GM06990 (cell line): ENCODE measurements at regions not wholly inside any gene's neighbourhood (a gene's known extent, or its start where the extent isn't known, plus 50 kb on each side); places are given as distances from the start of the nearest gene placed in this dataset.

ENCODE experiments used
- DNase-seq: peaks from one replicate; pipeline ENCODE4 v3.0.0-alpha.2; 2011; ENCODE audit not compliant: insufficient read length; ENCODE audit errors: extremely low read depth
- H3K27me3 ChIP-seq: replicated peaks from 2 replicates; pipeline ENCODE4 v1.6.0; 2011; ENCODE audit warnings: low read length; ENCODE audit not compliant: control insufficient read depth, insufficient read depth
- H3K36me3 ChIP-seq: 2 replicates; pipeline ENCODE4 v1.5.1; 2011; ENCODE audit warnings: low read length; ENCODE audit not compliant: control insufficient read depth, insufficient read depth
- H3K4me3 ChIP-seq: replicated peaks from 2 replicates; pipeline ENCODE4 v1.5.1; 2011; ENCODE audit warnings: low read depth, mild to moderate bottlenecking, control low read depth, low read length
- TF ChIP-seq, protein P1 (sequence below): IDR thresholded peaks from 2 replicates; pipeline ENCODE4 v1.5.1; 2011; ENCODE audit warnings: low read length, control low read depth, mild to moderate bottlenecking, inconsistent platforms; ENCODE audit not compliant: insufficient read depth, poor library complexity, severe bottlenecking

DNA sequence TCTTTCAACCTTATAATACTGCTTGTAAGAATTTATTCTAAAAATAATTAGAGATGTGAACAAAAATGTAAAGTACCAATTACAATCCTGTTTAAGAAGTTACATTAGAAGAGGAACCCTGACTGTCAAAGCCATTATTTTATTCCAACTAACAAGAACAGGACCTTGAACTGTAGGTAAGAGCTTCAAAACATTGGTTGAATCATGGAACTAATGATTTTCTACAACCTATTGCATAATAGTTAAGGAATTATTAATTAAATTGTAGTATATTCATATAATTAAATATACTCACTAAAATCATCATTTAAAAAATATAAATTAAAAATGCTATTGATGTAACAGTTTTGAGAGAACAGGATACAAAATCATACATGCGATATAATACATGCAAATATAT lies 649.4 kb upstream of the KIRREL3 start:
- no peaks in the 10 kb centered on the region for H3K27me3 ChIP-seq
- TF ChIP-seq, protein P1, sequence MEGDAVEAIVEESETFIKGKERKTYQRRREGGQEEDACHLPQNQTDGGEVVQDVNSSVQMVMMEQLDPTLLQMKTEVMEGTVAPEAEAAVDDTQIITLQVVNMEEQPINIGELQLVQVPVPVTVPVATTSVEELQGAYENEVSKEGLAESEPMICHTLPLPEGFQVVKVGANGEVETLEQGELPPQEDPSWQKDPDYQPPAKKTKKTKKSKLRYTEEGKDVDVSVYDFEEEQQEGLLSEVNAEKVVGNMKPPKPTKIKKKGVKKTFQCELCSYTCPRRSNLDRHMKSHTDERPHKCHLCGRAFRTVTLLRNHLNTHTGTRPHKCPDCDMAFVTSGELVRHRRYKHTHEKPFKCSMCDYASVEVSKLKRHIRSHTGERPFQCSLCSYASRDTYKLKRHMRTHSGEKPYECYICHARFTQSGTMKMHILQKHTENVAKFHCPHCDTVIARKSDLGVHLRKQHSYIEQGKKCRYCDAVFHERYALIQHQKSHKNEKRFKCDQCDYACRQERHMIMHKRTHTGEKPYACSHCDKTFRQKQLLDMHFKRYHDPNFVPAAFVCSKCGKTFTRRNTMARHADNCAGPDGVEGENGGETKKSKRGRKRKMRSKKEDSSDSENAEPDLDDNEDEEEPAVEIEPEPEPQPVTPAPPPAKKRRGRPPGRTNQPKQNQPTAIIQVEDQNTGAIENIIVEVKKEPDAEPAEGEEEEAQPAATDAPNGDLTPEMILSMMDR = no peak
- H3K4me3 ChIP-seq = no peak overlapping the region
- DNase-seq = no peak
- H3K36me3 ChIP-seq = no peaks in the 10 kb centered on the region

DNA sequence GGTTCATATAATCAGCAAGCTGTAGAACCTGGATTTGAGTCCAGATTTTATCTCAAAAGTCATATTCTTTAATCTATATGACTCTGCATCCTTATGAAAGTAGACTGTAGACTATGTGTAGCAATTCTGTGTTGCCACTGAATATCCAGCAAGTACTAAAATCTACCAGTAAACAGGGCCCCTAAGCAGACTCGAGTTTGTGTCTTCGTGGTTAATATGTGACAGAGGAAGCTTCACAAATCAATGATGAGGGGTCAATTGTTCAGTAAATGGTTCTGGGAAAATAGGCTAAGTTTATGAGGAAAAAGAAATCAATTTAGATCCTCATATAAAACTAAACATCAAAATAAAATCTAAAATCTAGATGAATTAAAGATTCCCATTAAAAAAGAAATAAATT lies 648.5 kb upstream of the KIRREL3 start:
- TF ChIP-seq, protein P1 = no peak
- H3K36me3 ChIP-seq = no peaks in the 10 kb centered on the region
- no peak for DNase-seq
- no peaks in the 10 kb centered on the region for H3K27me3 ChIP-seq
- no peak overlapping the region for H3K4me3 ChIP-seq

DNA sequence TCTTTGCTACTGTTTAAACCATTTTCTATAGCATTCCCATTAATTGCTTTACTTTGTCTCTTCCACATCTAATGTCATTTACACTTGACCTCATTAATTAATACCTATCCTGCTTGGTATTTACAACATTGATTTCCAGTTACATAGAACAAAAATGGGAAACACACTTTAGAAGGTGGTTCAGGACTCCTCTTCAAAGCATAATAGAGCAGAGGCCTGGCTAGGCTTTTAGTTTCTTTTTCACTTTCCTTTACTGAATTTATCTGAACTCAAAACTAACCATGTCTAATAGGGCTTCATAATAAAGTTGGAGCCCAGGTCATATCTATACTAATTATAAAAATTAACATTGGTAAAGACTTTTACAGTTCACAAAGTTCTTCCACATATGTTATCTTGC lies 648.0 kb upstream of the KIRREL3 start:
- no peak for DNase-seq
- no peaks in the 10 kb centered on the region; the same call in 1 of the 2 replicates for H3K27me3 ChIP-seq
- no peak overlapping the region for H3K4me3 ChIP-seq
- TF ChIP-seq, protein P1 = no peak
- no peaks in the 10 kb centered on the region for H3K36me3 ChIP-seq

DNA sequence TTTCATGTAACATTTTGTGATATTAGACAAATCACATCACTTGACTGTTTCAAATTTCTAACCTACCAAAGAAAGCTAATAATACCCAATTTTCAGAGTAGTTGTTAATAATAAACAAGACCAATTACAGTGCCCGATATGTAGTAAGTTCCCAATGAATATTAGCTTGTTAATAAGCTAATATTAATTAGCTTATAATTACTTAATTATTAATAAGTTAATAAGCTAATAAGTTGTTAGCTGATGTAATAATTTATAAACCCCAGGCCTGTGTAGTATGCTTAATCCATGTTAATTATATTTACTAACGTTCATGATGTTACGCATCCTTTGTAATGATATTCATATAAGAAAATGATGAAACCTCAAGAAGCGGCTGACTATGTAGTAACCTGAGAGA lies 643.8 kb upstream of the KIRREL3 start:
- H3K36me3 ChIP-seq = no peaks in the 10 kb centered on the region
- no peak for DNase-seq
- no peak overlapping the region for H3K4me3 ChIP-seq
- TF ChIP-seq, protein P1 = no peak
- no peaks in the 10 kb centered on the region; the same call in 1 of the 2 replicates for H3K27me3 ChIP-seq

DNA sequence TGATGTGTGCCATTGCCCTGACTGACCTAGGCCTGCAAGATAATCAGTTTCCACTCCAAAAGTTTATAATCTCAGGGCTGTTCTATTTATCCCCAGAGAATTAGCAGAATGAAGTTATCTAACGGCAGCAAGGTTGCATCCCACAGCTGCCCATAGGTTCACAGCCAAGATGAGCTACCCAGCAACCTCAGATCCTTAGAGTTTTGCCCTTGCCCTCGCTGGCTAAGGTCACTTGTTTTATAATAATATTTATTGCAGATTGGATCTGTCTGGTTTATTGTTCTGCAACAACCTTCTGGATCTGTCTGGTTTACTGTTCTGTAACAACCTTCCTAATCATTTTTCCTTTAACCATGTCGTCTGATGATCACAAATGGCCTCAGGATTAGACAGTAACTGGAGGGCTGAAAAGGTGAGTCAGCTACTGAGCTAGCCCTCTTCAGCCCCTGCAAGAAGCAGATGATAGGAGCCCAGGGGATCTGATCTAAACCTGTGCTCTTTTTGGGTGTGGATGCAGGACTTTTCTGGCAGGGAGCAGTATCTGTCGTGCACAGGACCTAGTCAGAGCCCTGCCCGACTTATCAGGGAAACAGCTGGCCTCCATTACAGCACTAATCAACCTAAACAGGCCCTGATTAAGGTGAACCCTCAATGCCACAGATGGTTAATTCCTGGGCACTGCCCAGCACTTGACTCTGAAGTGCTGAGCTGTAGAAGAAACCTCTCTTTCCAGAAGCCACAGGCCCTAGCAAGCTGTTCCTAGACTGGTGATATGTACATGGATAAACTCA lies 642.9 kb upstream of the KIRREL3 start:
- Histone ChIP-seq H3K4me3 (no peak overlapping the region), H3K36me3 (no peaks in the 10 kb centered on the region), H3K27me3 (no peaks in the 10 kb centered on the region; the same call in 1 of the 2 replicates)
- no peak for DNase-seq
- TF ChIP-seq, protein P1 = no peak
